Activated CD4-positive, CD25-positive, alpha-beta regulatory T cell treated with anti-CD3 and anti-CD28 coated beads, Interleukin-2, amount 50 U/mL, for 72 hours (primary cell): ENCODE measurements at regions not wholly inside any gene's neighbourhood (a gene's known extent, or its start where the extent isn't known, plus 50 kb on each side); places are given as distances from the start of the nearest gene placed in this dataset.

Experiments
- DNase-seq: peaks from one replicate; pipeline ENCODE4 v3.0.0; 2021

- DNase-seq: no peak
These were observed 674.2 kb downstream of the TBL1XR1 start for GRCh38 chr3:176523114-176523513.

GRCh38 chr3:176522436-176522835, 674.8 kb downstream of the TBL1XR1 start:
- DNase-seq: no peak

- no peak for DNase-seq
These were observed 675.6 kb downstream of the TBL1XR1 start for GRCh38 chr3:176521531-176522175.

- DNase-seq: no peak
These were observed 683.0 kb downstream of the TBL1XR1 start for GRCh38 chr3:176514297-176514696.

- no peak for DNase-seq
These were observed 683.7 kb downstream of the TBL1XR1 start for GRCh38 chr3:176513604-176514003.

- no peak for DNase-seq
These were observed 685.2 kb downstream of the TBL1XR1 start for GRCh38 chr3:176512037-176512436.

GRCh38 chr3:176510097-176510496, 687.2 kb downstream of the TBL1XR1 start:
- no peak for DNase-seq

- no peak for DNase-seq
These were observed 691.2 kb downstream of the TBL1XR1 start for GRCh38 chr3:176505878-176506621.

GRCh38 chr3:176491084-176491483, 706.2 kb downstream of the TBL1XR1 start:
- DNase-seq: no peak

GRCh38 chr3:176490357-176490756, 706.9 kb downstream of the TBL1XR1 start:
- DNase-seq: no peak

GRCh38 chr3:176479248-176479647, 718.0 kb downstream of the TBL1XR1 start:
- no peak for DNase-seq

- no peak for DNase-seq
These were observed 727.5 kb downstream of the TBL1XR1 start for GRCh38 chr3:176469694-176470205.

GRCh38 chr3:176463610-176464009, 733.7 kb downstream of the TBL1XR1 start:
- no peak for DNase-seq

GRCh38 chr3:176447369-176447768, 749.9 kb downstream of the TBL1XR1 start:
- DNase-seq: no peak

GRCh38 chr3:176442326-176442725, 755.0 kb downstream of the TBL1XR1 start:
- no peak for DNase-seq

GRCh38 chr3:176439729-176440128, 757.6 kb downstream of the TBL1XR1 start:
- DNase-seq: no peak

- no peak for DNase-seq
These were observed 765.3 kb downstream of the TBL1XR1 start for GRCh38 chr3:176431991-176432390.

- DNase-seq: no peak
These were observed 766.3 kb downstream of the TBL1XR1 start for GRCh38 chr3:176431038-176431418.

- DNase-seq: no peak
These were observed 766.8 kb downstream of the TBL1XR1 start for GRCh38 chr3:176430244-176431037.

- no peak for DNase-seq
These were observed 768.7 kb downstream of the TBL1XR1 start for GRCh38 chr3:176428552-176428951.

GRCh38 chr3:176426371-176426770, 770.9 kb downstream of the TBL1XR1 start:
- no peak for DNase-seq

GRCh38 chr3:176416870-176417269, 780.4 kb downstream of the TBL1XR1 start:
- DNase-seq: no peak

- DNase-seq: no peak
These were observed 781.5 kb downstream of the TBL1XR1 start for GRCh38 chr3:176415661-176416295.
